ENCODE measurements at regions not wholly inside any gene's neighbourhood (a gene's known extent, or its start where the extent isn't known, plus 50 kb on each side); places are given as distances from the start of the nearest gene placed in this dataset.
"Not testable (repeated sequence)": the region's sequence is repeated elsewhere in the genome, so short reads cannot be mapped to it uniquely, and the experiment has no call there.

DNA sequence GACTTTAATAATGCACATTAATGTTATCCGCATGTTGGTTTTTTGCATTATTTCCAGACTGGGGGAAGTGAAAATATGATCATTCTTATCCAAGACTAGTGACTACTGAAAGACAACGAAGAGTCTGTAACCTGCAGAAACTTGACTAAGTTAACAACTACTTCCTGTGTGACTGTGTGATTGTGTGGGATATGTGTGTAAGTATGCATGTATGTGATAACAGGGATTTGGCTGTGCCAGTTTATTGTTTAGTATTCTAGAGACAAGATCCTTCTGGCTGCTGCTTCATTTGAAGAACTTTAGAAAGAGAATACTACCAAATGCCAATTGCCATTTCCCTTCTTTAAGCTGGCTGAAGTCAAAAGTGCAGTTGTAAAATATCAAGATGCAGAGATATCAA lies 375.7 kb upstream of the PRR16 start:
- DNase-seq (ENCODE audit: low spot score): no peak

- DNase-seq (ENCODE audit: low spot score): no peak
Observed at GRCh38 chr5:120088836-120089235, 375.3 kb upstream of the PRR16 start.

GRCh38 chr5:120091376-120091948 lies 372.6 kb upstream of the PRR16 start:
- DNase-seq (ENCODE audit: low spot score): no peak

DNA sequence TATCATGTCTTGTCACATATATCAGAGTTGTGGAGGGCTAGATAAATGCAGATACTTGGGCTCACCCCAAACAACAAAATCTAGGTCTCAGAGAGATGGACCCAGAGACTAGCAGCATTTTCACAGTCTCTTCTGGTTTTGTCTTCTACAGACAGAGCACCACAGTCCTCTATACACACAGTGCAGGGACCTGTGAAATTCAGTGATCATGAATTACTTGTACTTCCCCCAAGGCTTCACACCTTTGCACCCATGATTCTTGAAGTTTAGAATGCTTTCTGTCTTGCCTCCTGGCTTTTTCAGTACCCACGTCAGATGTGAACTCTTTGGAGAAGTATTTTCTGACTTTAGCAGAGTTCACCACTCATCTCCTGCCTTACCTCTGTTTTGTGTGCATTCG lies 371.5 kb upstream of the PRR16 start:
- DNase-seq (ENCODE audit: low spot score): no peak

- DNase-seq (ENCODE audit: low spot score): no peak
Observed at GRCh38 chr5:120093178-120093577, 370.9 kb upstream of the PRR16 start.

DNA sequence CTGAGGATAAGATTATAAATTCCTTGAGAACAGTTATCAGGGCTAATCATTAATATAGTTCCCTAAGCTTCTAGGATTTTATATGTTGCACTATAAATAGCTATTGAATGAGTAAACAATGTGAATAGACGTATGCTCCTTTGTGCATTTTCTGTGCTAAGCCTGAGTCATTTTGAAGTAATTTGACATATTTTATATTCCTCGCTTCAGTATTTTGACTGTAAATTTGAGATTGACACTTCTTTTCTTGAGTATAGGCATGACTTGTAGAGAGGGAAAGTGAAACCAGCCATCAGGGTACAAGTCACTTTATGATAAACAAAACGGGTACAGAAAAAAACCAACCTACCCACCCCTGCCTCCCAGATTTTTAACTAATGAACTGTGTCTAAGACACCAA lies 367.7 kb upstream of the PRR16 start:
- no peak for DNase-seq (ENCODE audit: low spot score)

GRCh38 chr5:120098426-120098825 lies 365.7 kb upstream of the PRR16 start:
- no peak for DNase-seq (ENCODE audit: low spot score)

- no peak for DNase-seq (ENCODE audit: low spot score)
Observed at GRCh38 chr5:120098902-120099535, 365.1 kb upstream of the PRR16 start.

DNA sequence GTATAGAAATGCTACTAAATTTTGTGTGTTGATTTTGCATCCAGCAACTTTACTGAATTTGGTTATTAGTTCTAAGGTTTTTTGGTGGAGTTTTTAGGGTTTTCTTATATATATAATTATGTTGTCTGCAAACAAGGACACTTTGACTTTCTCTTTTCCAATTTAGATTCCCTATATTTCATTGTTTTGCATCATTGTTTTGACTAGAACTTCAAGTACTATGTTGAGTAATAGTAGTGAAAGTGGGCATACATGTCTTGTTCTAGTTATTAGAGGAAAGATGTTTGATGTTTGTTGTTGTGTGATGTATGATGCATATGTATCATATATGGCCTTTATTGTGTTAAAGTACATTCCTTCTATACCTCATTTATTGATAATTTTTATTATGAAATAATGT lies 362.3 kb upstream of the PRR16 start:
- DNase-seq (ENCODE audit: low spot score): no peak

- no peak for DNase-seq (ENCODE audit: low spot score)
Observed at GRCh38 chr5:120103495-120103894, 360.6 kb upstream of the PRR16 start.

DNA sequence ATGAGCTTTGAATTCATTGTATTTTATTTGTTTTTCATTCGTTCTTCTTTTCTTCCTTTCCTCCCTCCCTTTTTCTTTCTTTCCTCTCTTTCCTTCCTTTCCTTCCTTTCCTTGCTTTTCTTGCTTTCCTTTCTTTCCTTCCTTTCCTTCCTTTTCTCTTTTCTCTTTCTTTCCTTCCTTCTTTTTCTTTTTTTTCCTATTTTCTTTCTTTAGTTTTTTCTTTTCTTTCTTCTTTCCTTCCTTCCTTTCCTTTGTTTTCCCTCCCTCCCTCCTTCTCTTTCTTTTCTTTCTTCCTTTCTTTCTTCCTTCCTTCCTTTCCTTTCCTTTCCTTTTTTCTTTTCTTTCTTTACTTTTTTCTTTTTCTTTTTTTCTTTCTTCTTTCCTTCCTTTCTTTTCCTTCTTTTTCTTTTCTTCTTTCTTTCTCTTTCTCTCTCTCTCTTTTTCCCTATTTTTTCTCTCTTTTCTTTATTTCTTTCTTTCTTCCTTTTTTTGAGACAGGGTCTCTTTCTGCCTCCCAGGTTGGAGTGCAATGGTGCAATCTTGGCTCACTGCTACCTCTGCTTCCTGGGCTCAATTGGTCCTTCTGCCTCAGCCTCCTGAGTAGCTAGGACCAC lies 357.1 kb upstream of the PRR16 start:
- DNase-seq (ENCODE audit: low spot score): no peak

GRCh38 chr5:120108586-120109248 lies 355.4 kb upstream of the PRR16 start:
- no peak for DNase-seq (ENCODE audit: low spot score)

- DNase-seq (ENCODE audit: low spot score): no peak
Observed at GRCh38 chr5:120122703-120123102, 341.4 kb upstream of the PRR16 start.

DNA sequence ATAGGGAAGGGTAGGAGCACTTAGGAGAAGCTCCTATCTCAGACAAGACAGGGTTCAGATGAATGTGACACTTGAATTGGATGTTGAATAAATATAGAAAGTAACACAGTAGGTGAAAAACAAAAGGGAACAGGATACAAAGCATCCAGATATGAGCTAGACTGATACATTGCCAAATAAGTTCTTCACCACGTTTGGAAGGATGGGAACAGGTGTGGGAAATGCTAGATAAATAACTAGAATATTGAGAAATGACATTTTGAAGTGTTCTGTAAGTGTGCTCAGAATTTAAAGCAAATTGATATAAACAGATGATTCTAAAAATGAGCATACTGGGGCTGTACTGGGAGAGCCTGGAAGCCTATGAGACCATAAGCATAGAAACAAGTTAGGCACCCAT lies 340.1 kb upstream of the PRR16 start:
- no peak for DNase-seq (ENCODE audit: low spot score)

- DNase-seq (ENCODE audit: low spot score): no peak
Observed at GRCh38 chr5:120124961-120125360, 339.1 kb upstream of the PRR16 start.

DNA sequence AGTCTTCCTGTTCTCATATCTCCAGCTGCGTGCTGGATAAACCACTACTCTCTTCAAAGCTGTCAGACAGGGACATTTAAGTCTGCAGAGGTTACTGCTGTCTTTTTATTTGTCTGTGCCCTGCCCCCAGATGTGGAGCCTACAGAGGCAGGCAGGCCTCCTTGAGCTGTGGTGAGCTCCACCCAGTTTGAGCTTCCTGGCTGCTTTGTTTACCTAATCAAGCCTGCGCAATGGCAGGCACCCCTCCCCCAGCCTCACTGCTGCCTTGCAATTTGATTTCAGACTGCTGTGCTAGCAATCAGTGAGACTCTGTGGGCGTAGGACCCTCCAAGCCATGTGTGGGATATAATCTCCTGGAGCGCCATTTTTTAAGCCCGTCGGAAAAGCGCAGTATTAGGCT lies 331.8 kb upstream of the PRR16 start:
- not testable (repeated sequence) for DNase-seq (ENCODE audit: low spot score)

- no peak for DNase-seq (ENCODE audit: low spot score)
Observed at GRCh38 chr5:120134944-120135343, 329.2 kb upstream of the PRR16 start.

DNA sequence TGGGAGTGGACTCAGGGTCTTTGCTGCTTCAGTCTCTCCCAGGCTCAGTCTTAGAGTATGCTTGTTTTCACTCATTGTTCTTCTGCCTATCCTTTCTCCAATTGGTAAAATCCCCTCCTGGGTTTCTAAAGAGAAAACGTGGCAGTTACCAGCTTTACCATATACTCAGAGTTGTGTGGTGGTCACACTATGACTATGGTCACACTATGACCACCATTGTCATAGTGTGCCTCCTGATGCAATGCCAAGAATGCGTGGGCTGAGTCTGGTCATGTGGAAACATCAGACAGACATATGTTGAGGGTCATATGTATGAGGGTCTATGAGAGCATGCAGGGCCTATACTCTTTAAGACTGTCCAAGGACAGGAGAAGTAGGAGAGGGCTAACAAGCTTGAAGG lies 326.5 kb upstream of the PRR16 start:
- DNase-seq (ENCODE audit: low spot score): no peak

GRCh38 chr5:120139039-120139438 lies 325.1 kb upstream of the PRR16 start:
- no peak for DNase-seq (ENCODE audit: low spot score)

DNA sequence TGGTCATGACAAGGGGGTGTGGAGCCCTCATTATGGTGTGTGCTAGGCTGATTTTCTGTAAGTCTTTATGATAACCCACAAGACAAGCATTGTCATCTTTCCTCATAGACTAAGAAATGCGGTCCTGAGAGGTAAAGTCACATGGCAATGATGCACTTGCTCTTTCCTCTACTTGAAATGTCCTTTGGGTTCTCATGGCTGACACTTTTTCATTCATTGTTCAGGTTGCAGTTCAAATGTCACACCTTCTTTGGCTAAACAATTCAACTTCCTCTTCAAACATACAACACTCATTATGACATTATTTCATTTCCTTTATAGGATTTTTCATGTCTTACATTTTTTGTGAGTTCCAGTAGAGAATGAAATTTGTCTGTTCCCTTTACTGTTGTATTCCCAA lies 323.6 kb upstream of the PRR16 start:
- DNase-seq (ENCODE audit: low spot score): no peak

DNA sequence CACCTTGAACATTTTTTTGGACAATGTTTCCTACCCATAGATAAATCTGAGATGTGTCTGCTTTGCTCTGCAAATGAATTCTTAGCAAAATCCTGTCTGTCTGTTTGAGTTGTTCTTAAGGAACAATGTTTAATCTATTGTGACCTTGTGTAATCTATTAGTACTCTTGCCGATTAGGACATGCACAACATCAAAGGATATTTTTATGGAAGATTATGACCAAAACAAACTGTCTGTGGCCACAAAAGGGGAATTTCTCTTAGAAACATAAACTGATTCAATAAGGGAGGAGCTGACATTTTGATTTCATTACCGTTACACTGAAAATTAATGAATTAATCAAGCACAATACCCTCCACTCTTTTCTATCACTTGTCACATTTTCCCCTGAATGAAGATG lies 323.0 kb upstream of the PRR16 start:
- no peak for DNase-seq (ENCODE audit: low spot score)

DNA sequence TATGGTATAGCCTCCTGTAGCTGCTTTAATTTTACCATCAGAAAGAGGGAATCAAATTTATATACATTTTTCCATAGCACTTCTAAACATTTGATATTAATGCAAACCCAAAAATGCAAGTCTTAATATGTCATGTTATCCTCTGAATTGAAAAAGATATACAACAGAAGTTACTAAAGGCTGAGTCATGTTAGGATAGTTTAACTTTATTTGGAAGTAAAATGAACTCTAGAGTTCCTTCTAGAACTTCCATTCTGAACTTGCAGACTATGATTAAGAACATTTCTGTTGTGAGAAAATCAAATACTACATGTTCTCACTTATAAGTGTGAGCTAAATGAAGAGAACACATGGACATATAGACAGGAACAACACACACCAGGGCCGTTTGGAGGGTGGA lies 317.3 kb upstream of the PRR16 start:
- no peak for DNase-seq (ENCODE audit: low spot score)

DNA sequence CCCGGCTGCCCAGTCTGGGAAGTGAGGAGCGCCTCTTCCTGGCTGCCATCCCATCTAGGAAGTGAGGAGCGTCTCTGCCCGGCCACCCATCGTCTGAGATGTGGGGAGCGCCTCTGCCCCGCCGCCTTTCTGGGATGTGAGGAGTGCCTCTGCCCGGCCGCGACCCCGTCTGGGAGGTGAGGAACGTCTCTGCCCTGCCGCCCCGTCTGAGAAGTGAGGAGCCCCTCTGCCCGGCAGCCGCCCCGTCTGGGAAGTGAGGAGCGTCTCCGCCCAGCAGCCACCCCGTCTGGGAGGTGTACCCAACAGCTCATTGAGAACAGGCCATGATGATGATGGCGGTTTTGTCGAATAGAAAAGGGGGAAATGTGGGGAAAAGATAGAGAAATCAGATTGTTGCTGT lies 316.2 kb upstream of the PRR16 start:
- DNase-seq (ENCODE audit: low spot score): not testable (repeated sequence)
